ENCODE measurements at regions not wholly inside any gene's neighbourhood (a gene's known extent, or its start where the extent isn't known, plus 50 kb on each side); places are given as distances from the start of the nearest gene placed in this dataset.

- TF ChIP-seq EZH2 (IDR thresholded peaks at IDR 0.05; ENCODE audit: insufficient read depth, low read length), result no peak
- TF ChIP-seq, protein P1, sequence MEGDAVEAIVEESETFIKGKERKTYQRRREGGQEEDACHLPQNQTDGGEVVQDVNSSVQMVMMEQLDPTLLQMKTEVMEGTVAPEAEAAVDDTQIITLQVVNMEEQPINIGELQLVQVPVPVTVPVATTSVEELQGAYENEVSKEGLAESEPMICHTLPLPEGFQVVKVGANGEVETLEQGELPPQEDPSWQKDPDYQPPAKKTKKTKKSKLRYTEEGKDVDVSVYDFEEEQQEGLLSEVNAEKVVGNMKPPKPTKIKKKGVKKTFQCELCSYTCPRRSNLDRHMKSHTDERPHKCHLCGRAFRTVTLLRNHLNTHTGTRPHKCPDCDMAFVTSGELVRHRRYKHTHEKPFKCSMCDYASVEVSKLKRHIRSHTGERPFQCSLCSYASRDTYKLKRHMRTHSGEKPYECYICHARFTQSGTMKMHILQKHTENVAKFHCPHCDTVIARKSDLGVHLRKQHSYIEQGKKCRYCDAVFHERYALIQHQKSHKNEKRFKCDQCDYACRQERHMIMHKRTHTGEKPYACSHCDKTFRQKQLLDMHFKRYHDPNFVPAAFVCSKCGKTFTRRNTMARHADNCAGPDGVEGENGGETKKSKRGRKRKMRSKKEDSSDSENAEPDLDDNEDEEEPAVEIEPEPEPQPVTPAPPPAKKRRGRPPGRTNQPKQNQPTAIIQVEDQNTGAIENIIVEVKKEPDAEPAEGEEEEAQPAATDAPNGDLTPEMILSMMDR (IDR thresholded peaks at IDR 0.05; ENCODE audit: insufficient read depth, low read depth, low read length), result no peak
These were observed 141.0 kb downstream of the TMEM17 start for GRCh38 chr2:62364791-62365528.
